ENCODE measurements at regions not wholly inside any gene's neighbourhood (a gene's known extent, or its start where the extent isn't known, plus 50 kb on each side); places are given as distances from the start of the nearest gene placed in this dataset.

DNA sequence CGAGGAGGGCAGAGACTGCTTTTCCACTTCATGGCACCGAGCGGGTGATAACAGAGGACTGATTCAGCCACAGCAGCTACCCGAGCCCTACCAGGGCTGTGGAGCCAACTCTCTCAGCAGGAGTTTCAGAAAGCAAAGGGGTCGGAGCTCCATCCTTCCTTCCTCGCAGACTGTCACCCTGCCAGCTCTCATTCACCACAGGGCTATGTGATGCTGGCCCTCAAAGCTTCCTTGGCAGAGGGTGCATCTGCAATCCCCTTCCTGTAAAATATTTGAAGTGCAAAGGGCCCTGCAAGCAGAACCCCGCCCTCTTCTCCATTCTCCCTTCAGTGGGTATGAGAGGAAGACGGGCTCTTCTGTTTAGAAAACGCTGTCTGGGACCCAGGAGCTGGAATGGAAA lies 105.3 kb upstream of the LYZL2 start:
- DNase-seq (ENCODE audit: low spot score) = no peak
- TF ChIP-seq MZF1 (CRISPR knock-in tag; IDR thresholded peaks at IDR 0.05; ENCODE audit: borderline replicate concordance) = no peak
- TF ChIP-seq, protein P1, sequence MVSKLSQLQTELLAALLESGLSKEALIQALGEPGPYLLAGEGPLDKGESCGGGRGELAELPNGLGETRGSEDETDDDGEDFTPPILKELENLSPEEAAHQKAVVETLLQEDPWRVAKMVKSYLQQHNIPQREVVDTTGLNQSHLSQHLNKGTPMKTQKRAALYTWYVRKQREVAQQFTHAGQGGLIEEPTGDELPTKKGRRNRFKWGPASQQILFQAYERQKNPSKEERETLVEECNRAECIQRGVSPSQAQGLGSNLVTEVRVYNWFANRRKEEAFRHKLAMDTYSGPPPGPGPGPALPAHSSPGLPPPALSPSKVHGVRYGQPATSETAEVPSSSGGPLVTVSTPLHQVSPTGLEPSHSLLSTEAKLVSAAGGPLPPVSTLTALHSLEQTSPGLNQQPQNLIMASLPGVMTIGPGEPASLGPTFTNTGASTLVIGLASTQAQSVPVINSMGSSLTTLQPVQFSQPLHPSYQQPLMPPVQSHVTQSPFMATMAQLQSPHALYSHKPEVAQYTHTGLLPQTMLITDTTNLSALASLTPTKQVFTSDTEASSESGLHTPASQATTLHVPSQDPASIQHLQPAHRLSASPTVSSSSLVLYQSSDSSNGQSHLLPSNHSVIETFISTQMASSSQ (IDR thresholded peaks at IDR 0.05; ENCODE audit: low read depth) = no peak
- TF ChIP-seq, protein P1 (CRISPR knock-in tag; IDR thresholded peaks at IDR 0.05; ENCODE audit: borderline replicate concordance) = no peak
- TF ChIP-seq IKZF5 (CRISPR knock-in tag; IDR thresholded peaks at IDR 0.05) = no peak
- no peak for TF ChIP-seq DDIT3 (CRISPR knock-in tag; IDR thresholded peaks at IDR 0.05)
- TF ChIP-seq ZNF460 (CRISPR knock-in tag; IDR thresholded peaks at IDR 0.05; ENCODE audit: borderline replicate concordance) = no peak
- TF ChIP-seq, protein P2, sequence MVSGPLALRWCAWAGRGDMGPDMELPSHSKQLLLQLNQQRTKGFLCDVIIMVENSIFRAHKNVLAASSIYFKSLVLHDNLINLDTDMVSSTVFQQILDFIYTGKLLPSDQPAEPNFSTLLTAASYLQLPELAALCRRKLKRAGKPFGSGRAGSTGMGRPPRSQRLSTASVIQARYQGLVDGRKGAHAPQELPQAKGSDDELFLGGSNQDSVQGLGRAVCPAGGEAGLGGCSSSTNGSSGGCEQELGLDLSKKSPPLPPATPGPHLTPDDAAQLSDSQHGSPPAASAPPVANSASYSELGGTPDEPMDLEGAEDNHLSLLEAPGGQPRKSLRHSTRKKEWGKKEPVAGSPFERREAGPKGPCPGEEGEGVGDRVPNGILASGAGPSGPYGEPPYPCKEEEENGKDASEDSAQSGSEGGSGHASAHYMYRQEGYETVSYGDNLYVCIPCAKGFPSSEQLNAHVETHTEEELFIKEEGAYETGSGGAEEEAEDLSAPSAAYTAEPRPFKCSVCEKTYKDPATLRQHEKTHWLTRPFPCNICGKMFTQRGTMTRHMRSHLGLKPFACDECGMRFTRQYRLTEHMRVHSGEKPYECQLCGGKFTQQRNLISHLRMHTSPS (CRISPR knock-in tag; IDR thresholded peaks at IDR 0.05; ENCODE audit: low read depth) = no peak
- TF ChIP-seq PRDM10 (CRISPR knock-in tag; IDR thresholded peaks at IDR 0.05; ENCODE audit: low read depth) = no peak
- TF ChIP-seq ZNF33B (CRISPR knock-in tag; IDR thresholded peaks at IDR 0.05) = no peak
- no peak for TF ChIP-seq PAF1 (CRISPR knock-in tag; IDR thresholded peaks at IDR 0.05)
- TF ChIP-seq NFKB2 (CRISPR knock-in tag; IDR thresholded peaks at IDR 0.05; ENCODE audit: borderline replicate concordance) = no peak
- TF ChIP-seq ZNF232 (CRISPR knock-in tag; IDR thresholded peaks at IDR 0.05; ENCODE audit: borderline replicate concordance) = no peak
- TF ChIP-seq ZNF597 (CRISPR knock-in tag; IDR thresholded peaks at IDR 0.05) = no peak

More for the DNA sequence above, 105.3 kb upstream of the LYZL2 start:
- H3K36me3 ChIP-seq (replicated peaks in 1 of 2; ENCODE audit: control insufficient read depth in 1 of 2, insufficient read depth in 2 of 2, low read length in 2 of 2) = no peaks in the 10 kb centered on the region
- H3K27me3 ChIP-seq (ENCODE audit: control insufficient read depth in 1 of 2, insufficient read depth in 2 of 2, low read length in 2 of 2) = peaks cover 3 to 9% of the 10 kb centered on the region in 2 experiments; a peak in 4 of 5 replicates
- no peaks in the 10 kb centered on the region for H4K20me1 ChIP-seq (ENCODE audit: insufficient read depth, low read length)
- POLR2A ChIA-PET = no interaction called here
- H3K9ac ChIP-seq (ENCODE audit: insufficient read depth, low read depth, low read length) = no peak overlapping the region
- FAIRE-seq (no peak), ATAC-seq (no peak)
- H3K9me3 ChIP-seq (ENCODE audit: low read length) = no peaks in the 10 kb centered on the region
- H2AFZ ChIP-seq (ENCODE audit: low read length) = no peak overlapping the region
- H3K4me2 ChIP-seq (ENCODE audit: low read depth, low read length) = no peak overlapping the region
- no TSS peak for BruUV-seq (replicated peaks)
- CTCF ChIA-PET (ENCODE audit: low intra/inter-chr PET ratio, low total read pairs) = no interaction called here
- H3K4me1 ChIP-seq (ENCODE audit: insufficient read depth, low read length) = no peaks in the 10 kb centered on the region
- H3K27ac ChIP-seq (ENCODE audit: extremely low read length, insufficient read depth, low read length) = no peak overlapping the region
- H3K79me2 ChIP-seq (ENCODE audit: insufficient read depth, low read length) = no peaks in the 10 kb centered on the region
- WGBS (ENCODE audit: low lambda C conversion rate) = 10% methylated on average over 9 of the region's 9 CpGs
- intact Hi-C loops (cut with micrococcal nuclease; ENCODE audit: unreplicated experiment) (no loop called here), in situ Hi-C loops (cut with HindIII; ENCODE audit: extremely low pct_ligation_motif_present, low pct_unique_long_range_greater_than_20kb) (no loop called here)
- no peak overlapping the region for H3K4me3 ChIP-seq (replicated peaks in 1 of 3; ENCODE audit: insufficient read depth in 1 of 3, low read depth in 2 of 3, low read length in 3 of 3)

Data from HepG2 (cell line).